ENCODE measurements at regions not wholly inside any gene's neighbourhood (a gene's known extent, or its start where the extent isn't known, plus 50 kb on each side); places are given as distances from the start of the nearest gene placed in this dataset. TPM values are rescaled to one million over a fixed set of nuclear protein-coding genes. Genes with fewer than 3 reads are reported as not detected.
A peak's percentile ranks its signal among the peaks of the same experiment; 100 is the strongest.

DNA sequence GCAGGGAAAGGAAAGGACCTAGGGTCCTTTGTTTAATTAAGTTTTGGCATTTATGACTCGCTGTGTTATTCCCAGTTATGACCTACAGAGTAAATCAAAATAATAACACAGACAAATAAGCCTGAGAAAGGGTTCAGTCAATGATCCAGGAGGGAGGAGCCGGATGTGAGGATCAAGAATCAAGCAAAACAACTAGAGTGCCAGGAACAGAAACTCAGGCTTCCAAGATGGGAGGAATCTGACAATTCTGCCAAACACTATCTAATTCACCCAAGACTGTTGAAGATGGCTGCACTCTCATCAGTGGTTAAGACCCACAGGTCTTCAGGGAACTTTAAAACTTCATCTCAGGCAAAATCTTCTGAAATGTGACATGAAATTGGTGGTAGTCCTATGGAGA is 50.3 kb upstream of the PIP4K2A start:
- Histone ChIP-seq H3K4me3 (ENCODE audit: low read depth in 1 of 3, low read length in 3 of 3) (no peak overlapping the region), H3K9ac (ENCODE audit: low read depth in 1 of 2, low read length in 2 of 2) (no peak overlapping the region), H3K36me3 (ENCODE audit: control insufficient read depth in 4 of 4, insufficient read depth in 3 of 4, low read depth in 1 of 4, low read length in 3 of 4) (no peaks in the 10 kb centered on the region), H3K27ac (ENCODE audit: low read depth in 1 of 2, low read length in 2 of 2) (no peak overlapping the region), H3K27me3 (ENCODE audit: control insufficient read depth in 4 of 4, insufficient read depth in 4 of 4, low read length in 3 of 4) (no peaks in the 10 kb centered on the region), H3K4me1 (ENCODE audit: control insufficient read depth in 4 of 4, insufficient read depth in 4 of 4, low read length in 3 of 4) (peaks cover 0 to 7% (median 3%) of the 10 kb centered on the region in 4 donors), H3K9me3 (ENCODE audit: control insufficient read depth in 4 of 4, low read length in 3 of 4) (no peaks in the 10 kb centered on the region)
- WGBS = 86% methylated on average over 2 of the region's 2 CpGs
- TF ChIP-seq NR2F2 (IDR thresholded peaks at IDR 0.05) = peak; percentile 36
- TF ChIP-seq, protein P1, sequence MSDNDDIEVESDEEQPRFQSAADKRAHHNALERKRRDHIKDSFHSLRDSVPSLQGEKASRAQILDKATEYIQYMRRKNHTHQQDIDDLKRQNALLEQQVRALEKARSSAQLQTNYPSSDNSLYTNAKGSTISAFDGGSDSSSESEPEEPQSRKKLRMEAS (IDR thresholded peaks at IDR 0.05) = no peak
- no peak for DNase-seq (ENCODE audit: low spot score)

Small RNAs in the stretch of these regions (small RNA-seq; reads per million reads assigned to genes)
- not detected for gene RNU6-413P
